CD8-positive, alpha-beta memory T cell (primary cell): ENCODE measurements at regions not wholly inside any gene's neighbourhood (a gene's known extent, or its start where the extent isn't known, plus 50 kb on each side); places are given as distances from the start of the nearest gene placed in this dataset.

Source experiments
- CTCF ChIA-PET: fragments of 350-600 bp; sonication (Branson Sonifier 250); formaldehyde crosslinking; loops from one replicate; lab custom pipeline; 2021; ENCODE audit warnings: antibody characterized with exemption; lab: Charles Lee
- POLR2A ChIA-PET: fragments of 350-600 bp; sonication (Branson Sonifier 250); formaldehyde crosslinking; loops from one replicate; lab custom pipeline; 2021; ENCODE audit warnings: antibody characterized with exemption; lab: Charles Lee
- DNase-seq, 5 donors: peaks; one replicate each; pipeline versions ENCODE4 v3.0.0 to v3.0.0-alpha.2; 2020 to 2022; ENCODE audit warnings: mixed read lengths in 1 of 5
- H3K27ac ChIP-seq: one replicate; pipeline ENCODE4 v1.7.0; 2013; ENCODE audit warnings: low read depth, mild to moderate bottlenecking, low read length, moderate library complexity
- H3K27me3 ChIP-seq: 2 replicates; pipeline ENCODE4 v1.7.0; 2013; ENCODE audit warnings: low read length, mild to moderate bottlenecking; ENCODE audit not compliant: insufficient read depth, poor library complexity, severe bottlenecking
- H3K36me3 ChIP-seq: 2 replicates; pipeline ENCODE4 v1.7.0; 2013; ENCODE audit warnings: mild to moderate bottlenecking, low read length, moderate library complexity; ENCODE audit not compliant: insufficient read depth
- H3K4me1 ChIP-seq: 2 replicates; pipeline ENCODE4 v1.7.0; 2013; ENCODE audit warnings: mild to moderate bottlenecking, low read length, moderate library complexity; ENCODE audit not compliant: insufficient read depth
- H3K4me3 ChIP-seq: 2 replicates; pipeline ENCODE4 v1.7.0; 2013; ENCODE audit warnings: mild to moderate bottlenecking, low read length
- H3K9me3 ChIP-seq: 2 replicates; pipeline ENCODE4 v1.7.0; 2013; ENCODE audit warnings: mild to moderate bottlenecking, low read length
- H3K27ac Mint-ChIP-seq, 8 donors: one replicate each; pipeline ENCODE4 v1.8.0; 2020 to 2021; ENCODE audit warnings: mixed read lengths in 8 of 8, mild to moderate bottlenecking in 6 of 8, inconsistent platforms in 3 of 8, moderate library complexity in 3 of 8
- H3K27me3 Mint-ChIP-seq, 2 donors: one replicate each; pipeline ENCODE4 v1.8.0; 2020 to 2021; ENCODE audit warnings: mixed read lengths in 2 of 2, mild to moderate bottlenecking in 1 of 2, moderate library complexity in 1 of 2
- H3K36me3 Mint-ChIP-seq, 3 donors: one replicate each; pipeline ENCODE4 v1.8.0; 2020 to 2021; ENCODE audit warnings: mixed read lengths in 3 of 3, inconsistent platforms in 1 of 3, mild to moderate bottlenecking in 1 of 3
- H3K4me1 Mint-ChIP-seq, 3 donors: one replicate each; pipeline ENCODE4 v1.8.0; 2020 to 2021; ENCODE audit warnings: mixed read lengths in 3 of 3, inconsistent platforms in 1 of 3, mild to moderate bottlenecking in 1 of 3
- H3K4me3 Mint-ChIP-seq, 7 donors: one replicate each; pipeline ENCODE4 v1.8.0; 2020 to 2021; ENCODE audit warnings: mixed read lengths in 7 of 7, mild to moderate bottlenecking in 6 of 7, moderate library complexity in 4 of 7, inconsistent platforms in 2 of 7
- H3K9me3 Mint-ChIP-seq, 5 donors: one replicate each; pipeline ENCODE4 v1.8.0; 2020 to 2022; ENCODE audit warnings: mixed read lengths in 5 of 5, mild to moderate bottlenecking in 3 of 5, moderate library complexity in 2 of 5, inconsistent platforms in 1 of 5

DNA sequence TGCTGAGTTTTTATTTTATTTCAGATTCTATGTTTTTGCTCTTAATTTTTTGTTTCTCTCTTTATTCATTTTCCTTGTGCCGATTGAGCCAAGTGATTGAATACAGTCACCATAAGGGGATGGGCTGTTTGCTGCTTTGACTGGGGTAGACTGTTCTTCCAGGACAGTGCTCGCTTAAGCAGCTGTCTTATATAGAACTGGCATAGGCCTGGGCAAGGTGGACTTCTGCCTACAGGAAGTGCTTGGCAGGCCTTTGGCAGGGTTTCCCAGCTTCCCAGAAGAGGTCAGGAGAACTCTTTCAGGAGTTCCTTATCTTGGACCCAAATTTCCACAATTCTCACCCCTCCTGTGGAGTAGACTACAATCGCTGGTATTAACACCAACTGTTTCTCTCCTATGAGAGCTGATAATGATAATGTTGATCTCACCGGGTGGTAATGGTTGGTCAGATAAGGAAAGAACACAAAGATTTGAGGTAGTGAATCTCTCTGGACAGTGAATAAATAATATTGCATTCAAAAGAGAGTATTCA is 207.5 kb upstream of the ST6GAL2 start:
- peak overlapping the region in 1 of 8 donors; percentile 12 for H3K27ac Mint-ChIP-seq
- no peak overlapping the region for H3K4me3 Mint-ChIP-seq
- H3K27ac ChIP-seq, result no peak overlapping the region
- no peaks in the 10 kb centered on the region for H3K9me3 ChIP-seq
- H3K4me1 Mint-ChIP-seq, result no peaks in the 10 kb centered on the region
- no peaks in the 10 kb centered on the region for H3K27me3 Mint-ChIP-seq
- no peaks in the 10 kb centered on the region for H3K27me3 ChIP-seq
- DNase-seq, result no peak
- CTCF ChIA-PET, result no interaction called here
- no peaks in the 10 kb centered on the region for H3K36me3 Mint-ChIP-seq
- POLR2A ChIA-PET, result no interaction called here
- H3K4me1 ChIP-seq, result no peaks in the 10 kb centered on the region
- H3K9me3 Mint-ChIP-seq, result peaks cover 0 to 4% (median 0%) of the 10 kb centered on the region in 5 donors
- H3K4me3 ChIP-seq, result no peak overlapping the region
- no peaks in the 10 kb centered on the region for H3K36me3 ChIP-seq

DNA sequence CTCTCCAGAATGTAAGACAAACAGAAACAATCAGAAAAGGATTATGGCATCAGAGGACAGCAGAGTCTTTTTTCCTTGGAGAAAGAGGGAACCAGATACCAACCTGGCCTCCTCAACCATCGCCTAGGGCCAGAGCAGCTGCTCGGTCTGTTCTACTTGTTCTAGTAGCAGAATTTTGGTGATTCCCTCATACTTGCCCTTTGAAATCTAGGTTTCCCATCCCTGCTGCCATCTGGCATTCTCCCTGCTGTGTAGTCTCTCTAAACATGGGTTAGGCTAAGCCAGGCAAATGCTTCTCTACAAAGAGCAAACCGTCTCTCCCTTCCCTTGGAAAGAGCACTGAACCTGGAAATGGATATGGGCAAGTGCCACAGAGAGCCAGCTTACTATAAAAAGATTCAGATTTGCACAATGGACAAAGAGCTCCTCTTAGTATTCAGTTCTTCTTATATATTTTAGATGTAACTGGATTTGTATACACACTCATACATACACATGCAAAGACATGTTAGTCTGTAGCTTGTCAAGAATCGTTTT is 208.6 kb upstream of the ST6GAL2 start:
- Histone ChIP-seq H3K9me3 (no peaks in the 10 kb centered on the region), H3K4me3 (no peak overlapping the region), H3K4me1 (no peaks in the 10 kb centered on the region), H3K36me3 (no peaks in the 10 kb centered on the region), H3K27me3 (no peaks in the 10 kb centered on the region), H3K27ac (no peak overlapping the region)
- no peak for DNase-seq
- Mint-ChIP-seq H3K4me1 (no peaks in the 10 kb centered on the region), H3K27ac (no peak overlapping the region), H3K4me3 (no peak overlapping the region), H3K36me3 (no peaks in the 10 kb centered on the region), H3K9me3 (peaks cover 0 to 4% (median 0%) of the 10 kb centered on the region in 5 donors), H3K27me3 (no peaks in the 10 kb centered on the region)
- ChIA-PET CTCF (no interaction called here), POLR2A (no interaction called here)

DNA sequence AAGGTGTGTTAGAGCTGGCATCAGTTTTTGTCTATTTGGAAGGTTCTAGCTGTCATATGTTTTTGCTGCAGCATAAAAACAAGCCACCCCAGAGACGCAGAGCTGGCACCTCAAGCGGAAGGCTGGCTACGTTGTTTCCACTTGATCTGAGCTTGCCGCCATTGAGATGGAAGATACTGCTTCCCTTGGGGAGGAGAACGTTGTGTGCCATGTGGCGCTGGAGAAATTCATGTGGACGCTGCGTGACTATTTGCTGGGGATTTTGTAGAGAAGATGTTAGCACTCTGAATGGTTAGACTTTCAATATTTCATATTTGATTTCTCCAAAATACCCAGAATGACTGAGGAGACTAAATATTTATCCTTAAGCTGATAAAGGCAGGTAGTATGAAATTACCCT is 216.2 kb upstream of the ST6GAL2 start:
- H3K4me3 Mint-ChIP-seq, result no peak overlapping the region
- no peaks in the 10 kb centered on the region for H3K4me1 ChIP-seq
- no peak for DNase-seq
- peaks cover 0 to 13% (median 4%) of the 10 kb centered on the region in 5 donors for H3K9me3 Mint-ChIP-seq
- no peaks in the 10 kb centered on the region for H3K27me3 Mint-ChIP-seq
- CTCF ChIA-PET, result no interaction called here
- H3K27ac Mint-ChIP-seq, result no peak overlapping the region
- no peak overlapping the region for H3K4me3 ChIP-seq
- POLR2A ChIA-PET, result no interaction called here
- no peaks in the 10 kb centered on the region for H3K4me1 Mint-ChIP-seq
- H3K9me3 ChIP-seq, result no peaks in the 10 kb centered on the region
- peaks cover 0 to 3% (median 0%) of the 10 kb centered on the region in 3 donors for H3K36me3 Mint-ChIP-seq
- H3K36me3 ChIP-seq, result no peaks in the 10 kb centered on the region
- no peak overlapping the region for H3K27ac ChIP-seq
- no peaks in the 10 kb centered on the region for H3K27me3 ChIP-seq

DNA sequence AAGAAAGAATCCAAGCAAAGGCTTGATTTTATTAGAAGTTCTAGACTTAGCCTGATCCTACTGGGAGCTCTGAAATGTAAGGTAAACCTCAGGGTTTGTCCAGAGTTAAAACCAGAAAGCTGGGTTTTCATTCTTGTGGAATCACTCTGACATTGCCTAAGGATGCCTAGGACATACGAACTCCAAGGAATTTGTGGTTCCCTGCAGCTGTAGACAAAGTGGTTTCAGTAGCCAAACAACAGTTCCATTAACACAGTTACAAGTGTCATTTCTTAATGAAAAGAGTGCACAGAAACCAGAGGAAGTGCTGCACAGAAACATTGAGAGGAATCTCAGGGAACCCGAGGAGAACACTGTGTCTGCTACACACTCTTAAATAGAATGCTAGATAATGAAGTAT is 221.4 kb upstream of the ST6GAL2 start:
- no peak for DNase-seq
- Mint-ChIP-seq H3K36me3 (peaks cover 0 to 3% (median 0%) of the 10 kb centered on the region in 3 donors), H3K9me3 (peaks cover 0 to 14% (median 4%) of the 10 kb centered on the region in 5 donors), H3K27ac (no peak overlapping the region), H3K4me3 (no peak overlapping the region), H3K4me1 (no peaks in the 10 kb centered on the region), H3K27me3 (no peaks in the 10 kb centered on the region)
- CTCF ChIA-PET, result no interaction called here
- Histone ChIP-seq H3K4me3 (no peak overlapping the region), H3K27ac (no peak overlapping the region), H3K36me3 (no peaks in the 10 kb centered on the region), H3K4me1 (no peaks in the 10 kb centered on the region), H3K27me3 (no peaks in the 10 kb centered on the region), H3K9me3 (no peaks in the 10 kb centered on the region)
- POLR2A ChIA-PET, result no interaction called here

DNA sequence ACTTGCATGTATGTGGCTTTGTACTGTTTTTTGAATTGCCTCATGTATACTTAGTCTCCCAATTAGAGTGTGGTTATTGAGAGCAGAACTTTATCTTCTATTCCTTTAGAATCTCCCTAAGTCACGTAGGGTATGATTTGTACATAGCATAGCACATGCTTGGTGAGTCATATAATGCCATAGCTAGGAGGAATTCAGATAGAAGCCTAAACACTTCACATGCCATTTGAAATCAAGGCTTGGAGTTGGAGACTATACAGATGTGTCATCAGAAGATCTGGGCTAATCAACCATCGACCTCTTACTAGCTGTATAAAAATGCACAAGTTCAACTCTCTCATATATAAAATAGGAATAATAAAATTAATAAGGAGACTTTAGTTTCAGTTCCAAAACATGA is 222.6 kb upstream of the ST6GAL2 start:
- CTCF ChIA-PET, result no interaction called here
- H3K36me3 Mint-ChIP-seq, result peaks cover 0 to 3% (median 0%) of the 10 kb centered on the region in 3 donors
- H3K4me1 ChIP-seq, result no peaks in the 10 kb centered on the region

DNA sequence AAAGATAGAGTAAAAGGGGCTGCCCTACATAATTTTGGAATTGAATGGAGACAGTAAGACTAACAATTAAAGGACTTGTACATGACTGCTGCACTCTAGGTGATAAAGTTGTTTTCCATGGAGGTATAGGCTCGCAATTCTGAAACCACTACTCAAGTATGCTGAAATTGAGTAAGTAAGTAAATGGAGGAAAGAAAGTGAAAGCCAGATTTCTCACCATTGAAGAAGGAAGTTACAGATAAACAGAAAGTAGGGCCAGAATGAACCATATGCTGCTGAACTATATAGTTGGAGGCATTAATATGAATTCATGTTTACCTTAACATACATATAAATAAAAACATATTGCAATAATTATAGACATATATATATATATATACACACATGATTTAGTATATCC is 225.7 kb upstream of the ST6GAL2 start:
- Mint-ChIP-seq H3K27me3 (no peaks in the 10 kb centered on the region), H3K4me1 (no peaks in the 10 kb centered on the region), H3K9me3 (peaks cover 0 to 7% (median 2%) of the 10 kb centered on the region in 5 donors), H3K27ac (no peak overlapping the region), H3K4me3 (no peak overlapping the region), H3K36me3 (no peaks in the 10 kb centered on the region)
- no peak overlapping the region for H3K4me3 ChIP-seq
- DNase-seq, result no peak
- no peaks in the 10 kb centered on the region for H3K27me3 ChIP-seq
- H3K27ac ChIP-seq, result no peak overlapping the region
- H3K9me3 ChIP-seq, result no peaks in the 10 kb centered on the region
- H3K36me3 ChIP-seq, result no peaks in the 10 kb centered on the region
- H3K4me1 ChIP-seq, result no peaks in the 10 kb centered on the region
- ChIA-PET POLR2A (no interaction called here), CTCF (no interaction called here)

More for the DNA sequence above, 222.6 kb upstream of the ST6GAL2 start:
- no peaks in the 10 kb centered on the region for H3K27me3 ChIP-seq
- H3K27ac Mint-ChIP-seq, result no peak overlapping the region
- no peak overlapping the region for H3K27ac ChIP-seq
- no peaks in the 10 kb centered on the region for H3K27me3 Mint-ChIP-seq
- H3K4me1 Mint-ChIP-seq, result no peaks in the 10 kb centered on the region
- H3K36me3 ChIP-seq, result no peaks in the 10 kb centered on the region
- POLR2A ChIA-PET, result no interaction called here
- peaks cover 0 to 14% (median 4%) of the 10 kb centered on the region in 5 donors for H3K9me3 Mint-ChIP-seq
- no peak overlapping the region for H3K4me3 ChIP-seq
- no peak for DNase-seq
- no peaks in the 10 kb centered on the region for H3K9me3 ChIP-seq
- H3K4me3 Mint-ChIP-seq, result no peak overlapping the region

DNA sequence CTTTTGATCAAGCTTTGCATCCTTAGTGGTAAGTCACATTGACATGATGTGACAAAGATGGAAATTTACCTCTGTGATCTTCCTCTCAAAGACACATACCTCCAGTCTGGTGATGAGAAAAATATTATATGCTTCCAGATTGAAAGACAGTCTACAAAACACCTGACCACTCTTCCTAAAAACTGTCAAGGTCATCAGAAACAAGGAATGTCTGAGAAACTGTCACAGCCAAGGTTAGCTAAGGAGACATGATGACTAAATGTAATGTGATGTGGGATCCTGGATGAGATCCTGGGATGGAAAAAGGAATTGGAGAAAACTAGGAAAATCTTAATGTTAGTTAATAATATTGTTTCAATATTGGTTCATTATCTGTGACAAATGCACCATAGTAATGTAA is 226.6 kb upstream of the ST6GAL2 start:
- ChIA-PET CTCF (interaction anchor here (1.2 kb wide), 1 partner anchor 10 kb away, joined by 3 read pairs; no protein-coding TSS in a partner anchor), POLR2A (no interaction called here)
- Mint-ChIP-seq H3K27me3 (no peaks in the 10 kb centered on the region), H3K36me3 (no peaks in the 10 kb centered on the region), H3K9me3 (peaks cover 0 to 7% (median 2%) of the 10 kb centered on the region in 5 donors), H3K27ac (no peak overlapping the region), H3K4me1 (no peaks in the 10 kb centered on the region), H3K4me3 (no peak overlapping the region)
- Histone ChIP-seq H3K27me3 (no peaks in the 10 kb centered on the region), H3K36me3 (no peaks in the 10 kb centered on the region), H3K4me1 (no peaks in the 10 kb centered on the region), H3K9me3 (no peaks in the 10 kb centered on the region), H3K27ac (no peak overlapping the region), H3K4me3 (no peak overlapping the region)
- DNase-seq, result no peak

DNA sequence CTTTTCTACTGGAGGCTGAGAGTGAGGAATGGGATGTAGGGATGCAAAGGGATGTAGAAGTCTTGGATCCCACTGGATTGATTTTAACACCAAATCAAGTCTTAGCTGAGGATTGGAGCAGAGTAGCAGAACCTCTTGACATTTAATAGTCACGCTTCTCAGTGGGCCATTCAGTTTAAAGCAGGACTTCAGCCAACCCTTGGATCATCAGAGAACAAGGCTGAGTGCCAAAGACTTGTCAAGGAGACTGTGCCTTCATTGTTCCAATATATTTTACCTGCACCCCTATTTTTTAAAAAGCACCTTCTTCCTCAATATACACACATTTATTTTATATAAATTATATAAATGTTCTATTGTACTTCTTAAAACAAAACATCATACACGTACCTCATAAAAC is 242.4 kb upstream of the ST6GAL2 start:
- Histone ChIP-seq H3K4me1 (no peaks in the 10 kb centered on the region), H3K36me3 (no peaks in the 10 kb centered on the region), H3K27ac (no peak overlapping the region), H3K4me3 (no peak overlapping the region), H3K27me3 (no peaks in the 10 kb centered on the region), H3K9me3 (no peaks in the 10 kb centered on the region)
- Mint-ChIP-seq H3K9me3 (peaks cover 0 to 12% (median 0%) of the 10 kb centered on the region in 5 donors), H3K27me3 (no peaks in the 10 kb centered on the region), H3K4me1 (no peaks in the 10 kb centered on the region), H3K27ac (no peak overlapping the region), H3K36me3 (no peaks in the 10 kb centered on the region), H3K4me3 (no peak overlapping the region)
- ChIA-PET CTCF (no interaction called here), POLR2A (no interaction called here)
- DNase-seq, result no peak
